Right lobe of liver (tissue), 6 donors: ENCODE measurements at regions not wholly inside any gene's neighbourhood (a gene's known extent, or its start where the extent isn't known, plus 50 kb on each side); places are given as distances from the start of the nearest gene placed in this dataset.

Source experiments
- ATAC-seq, 4 donors: fragments of 200-7000 bp; cut with Tn5 transposase; one replicate each; pipeline ENCODE4 v1.9.1; 2020; ENCODE audit warnings: mild to moderate bottlenecking in 4 of 4, moderate library complexity in 4 of 4
- DNase-seq, 3 donors: peaks; one replicate each; pipeline ENCODE4 v3.0.0-alpha.2; 2020
- H3K27ac ChIP-seq, 3 donors: fragments of 200-600 bp; one replicate each; pipeline ENCODE4 v1.8.0; 2022
- H3K27me3 ChIP-seq, 2 donors: fragments of 200-600 bp; one replicate each; pipeline ENCODE4 v1.8.0; 2022
- H3K36me3 ChIP-seq, 4 donors: fragments of 200-600 bp; sonication (generic) in 1 of 4; one replicate each; pipeline versions ENCODE4 v1.5.1 to v1.8.0; 2017 to 2022; ENCODE audit warnings: control low read depth in 1 of 4
- H3K4me1 ChIP-seq, 4 donors: fragments of 200-600 bp; sonication (generic) in 1 of 4; one replicate each; pipeline versions ENCODE4 v1.5.1 to v1.8.0; 2017 to 2022; ENCODE audit warnings: control low read depth in 1 of 4
- H3K4me3 ChIP-seq, 3 donors: fragments of 200-600 bp; one replicate each; pipeline ENCODE4 v1.8.0; 2022
- H3K9me3 ChIP-seq, 4 donors: fragments of 200-600 bp; sonication (generic) in 1 of 4; one replicate each; pipeline versions ENCODE4 v1.5.1 to v1.8.0; 2017 to 2022; ENCODE audit warnings: control low read depth in 1 of 4
- POLR2A ChIP-seq: fragments of 450-650 bp; IDR thresholded peaks from one replicate; pipeline ENCODE4 v1.6.1; 2017; ENCODE audit warnings: antibody characterized with exemption, mild to moderate bottlenecking
- WGBS: methylation state at CpG from one replicate; pipeline ENCODE4 v1.1.6; 2018; ENCODE audit warnings: low coverage, low lambda C conversion rate; ENCODE audit not compliant: insufficient coverage; ENCODE audit errors: missing lambda C conversion rate; 5-methylcytosine and 5-hydroxymethylcytosine counted together
- intact Hi-C, 2 donors: fragments of 100-400 bp; cut with DNase I; formaldehyde crosslinking; loops; one replicate each; pipeline versions ENCODE4 v1.11.2 to v1.14.1; 2022
- TF ChIP-seq, protein P1 (sequence below), 4 donors: fragments of 200-600 bp in 3 of 4; fragments of 450-650 bp in 1 of 4; IDR thresholded peaks; one replicate each; pipeline versions ENCODE4 v1.5.1 to v1.8.0; 2016 to 2022; ENCODE audit warnings: antibody characterized with exemption in 4 of 4, mild to moderate bottlenecking in 2 of 4
- donor health status: DM: no; HTN: yes; CAD: no.
- donor health status: DM: no; HTN: no; CAD: no.
- donor health status: DM: no; HTN: no; CAD: no.
- donor health status: DM: no; HTN: yes; CAD: no.
- donor health status: DM: no; HTN: yes; CAD: no.

DNA sequence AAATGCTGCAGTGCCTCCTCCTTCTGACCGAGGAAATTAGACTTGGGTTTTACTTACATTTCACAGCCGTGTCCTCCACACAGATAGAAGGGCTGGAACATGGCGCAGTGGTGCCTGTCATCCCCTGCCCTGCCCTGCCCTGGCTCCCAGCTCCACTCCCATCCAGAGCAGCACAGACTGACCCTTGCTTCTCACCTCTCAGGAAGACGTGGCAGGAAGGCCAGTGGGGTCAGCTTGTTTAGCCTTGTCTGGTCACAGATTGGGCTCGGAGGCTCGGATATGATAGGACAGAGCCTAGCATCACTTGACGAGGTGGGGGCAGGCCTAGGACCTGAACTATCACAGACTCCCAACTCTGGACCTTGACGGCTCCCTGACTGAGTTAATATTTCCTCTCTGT lies 88.5 kb downstream of the LINGO1 start:
- Histone ChIP-seq H3K27ac (no peak overlapping the region), H3K27me3 (no peaks in the 10 kb centered on the region), H3K4me1 (peaks cover 0 to 6% (median 0%) of the 10 kb centered on the region in 4 donors), H3K36me3 (no peaks in the 10 kb centered on the region), H3K9me3 (no peaks in the 10 kb centered on the region), H3K4me3 (no peak overlapping the region)
- WGBS = 0% methylated on average over 2 of the region's 8 CpGs
- intact Hi-C loops = loop anchor here in 1 of 2 donors (10.0 kb wide), 1 partner anchor 519 kb away; no protein-coding TSS in a partner anchor
- TF ChIP-seq POLR2A = no peak
- TF ChIP-seq, protein P1, sequence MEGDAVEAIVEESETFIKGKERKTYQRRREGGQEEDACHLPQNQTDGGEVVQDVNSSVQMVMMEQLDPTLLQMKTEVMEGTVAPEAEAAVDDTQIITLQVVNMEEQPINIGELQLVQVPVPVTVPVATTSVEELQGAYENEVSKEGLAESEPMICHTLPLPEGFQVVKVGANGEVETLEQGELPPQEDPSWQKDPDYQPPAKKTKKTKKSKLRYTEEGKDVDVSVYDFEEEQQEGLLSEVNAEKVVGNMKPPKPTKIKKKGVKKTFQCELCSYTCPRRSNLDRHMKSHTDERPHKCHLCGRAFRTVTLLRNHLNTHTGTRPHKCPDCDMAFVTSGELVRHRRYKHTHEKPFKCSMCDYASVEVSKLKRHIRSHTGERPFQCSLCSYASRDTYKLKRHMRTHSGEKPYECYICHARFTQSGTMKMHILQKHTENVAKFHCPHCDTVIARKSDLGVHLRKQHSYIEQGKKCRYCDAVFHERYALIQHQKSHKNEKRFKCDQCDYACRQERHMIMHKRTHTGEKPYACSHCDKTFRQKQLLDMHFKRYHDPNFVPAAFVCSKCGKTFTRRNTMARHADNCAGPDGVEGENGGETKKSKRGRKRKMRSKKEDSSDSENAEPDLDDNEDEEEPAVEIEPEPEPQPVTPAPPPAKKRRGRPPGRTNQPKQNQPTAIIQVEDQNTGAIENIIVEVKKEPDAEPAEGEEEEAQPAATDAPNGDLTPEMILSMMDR (IDR thresholded peaks at IDR 0.05) = no peak
- no peak for ATAC-seq
- DNase-seq = no peak

DNA sequence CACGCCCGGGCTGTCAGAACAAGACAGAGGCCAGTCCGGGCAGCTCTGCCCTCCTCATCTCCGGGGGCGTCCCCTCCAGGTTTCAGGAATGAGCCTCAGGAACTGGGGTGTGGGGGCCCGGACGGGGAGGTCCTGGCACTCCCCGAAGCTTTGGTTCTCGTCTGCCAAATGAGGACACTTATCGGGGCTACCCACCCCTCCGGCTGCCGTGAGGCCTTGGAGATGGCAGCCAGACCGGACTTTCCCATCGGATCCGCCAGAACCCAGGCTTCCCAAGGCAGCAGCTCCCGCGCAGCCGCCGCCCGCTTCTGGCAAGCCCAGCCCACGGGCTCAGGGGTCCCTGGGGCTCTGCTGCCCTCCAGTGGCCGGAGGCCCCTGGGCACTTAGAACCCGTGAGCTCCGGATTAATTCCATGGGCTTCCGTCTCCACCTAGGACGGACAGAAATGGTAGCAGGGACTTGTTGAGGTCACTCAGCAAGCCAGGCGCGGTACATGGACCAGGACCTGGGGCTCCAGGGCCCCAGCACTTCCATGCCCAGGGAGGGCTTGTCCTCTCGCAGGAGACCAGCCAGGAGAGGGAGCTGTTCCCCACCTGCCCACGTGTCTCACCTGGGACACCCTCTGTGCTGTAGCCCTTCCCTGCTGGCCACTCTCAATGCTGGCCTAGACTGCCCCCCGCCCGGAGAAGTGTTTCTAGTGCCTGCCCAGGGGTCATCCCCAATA lies 89.4 kb downstream of the LINGO1 start:
- no peaks in the 10 kb centered on the region for H3K27me3 ChIP-seq
- no peaks in the 10 kb centered on the region for H3K9me3 ChIP-seq
- H3K4me1 ChIP-seq = peaks cover 0 to 6% (median 0%) of the 10 kb centered on the region in 4 donors
- TF ChIP-seq, protein P1 (IDR thresholded peaks at IDR 0.05) = peak; percentile 97 to 99 (median 98)
- no peak for TF ChIP-seq POLR2A
- DNase-seq (peak; percentile 84 to 86 (median 85)), ATAC-seq (peak; percentile 92 to 97 (median 96))
- 10% methylated on average over 4 of the region's 32 CpGs for WGBS
- intact Hi-C loops = loop anchor here in 1 of 2 donors (10.0 kb wide), 1 partner anchor 519 kb away; no protein-coding TSS in a partner anchor
- H3K36me3 ChIP-seq = no peaks in the 10 kb centered on the region
- H3K4me3 ChIP-seq = peak overlapping the region; percentile 34 to 49 (median 40)
- peak overlapping the region in 1 of 3 donors; percentile 38 for H3K27ac ChIP-seq

DNA sequence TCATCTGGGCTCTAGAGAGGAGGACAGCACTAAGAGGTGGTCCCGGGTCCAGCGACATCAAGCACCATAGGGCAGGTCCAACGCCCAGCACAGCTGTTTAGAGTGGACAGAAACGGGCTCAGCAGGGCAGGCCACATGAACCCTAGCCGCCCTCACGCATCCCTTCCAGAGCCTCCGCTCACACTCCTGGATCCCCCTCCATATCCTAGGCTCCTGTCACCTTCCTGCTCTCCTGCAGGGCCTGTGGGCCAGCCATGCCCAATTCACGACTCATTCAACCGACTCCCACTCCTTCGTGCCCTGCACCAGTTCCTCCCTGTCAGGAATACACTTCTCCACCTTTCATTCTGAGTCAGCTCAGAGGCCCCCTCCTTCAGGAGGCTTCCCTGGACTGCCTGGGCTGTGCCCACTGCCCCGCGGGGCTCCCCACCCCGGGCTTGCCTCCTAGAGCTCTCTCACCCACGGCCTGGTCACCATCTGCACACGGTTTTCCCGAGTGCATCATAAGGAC lies 90.2 kb downstream of the LINGO1 start:
- DNase-seq = no peak

DNA sequence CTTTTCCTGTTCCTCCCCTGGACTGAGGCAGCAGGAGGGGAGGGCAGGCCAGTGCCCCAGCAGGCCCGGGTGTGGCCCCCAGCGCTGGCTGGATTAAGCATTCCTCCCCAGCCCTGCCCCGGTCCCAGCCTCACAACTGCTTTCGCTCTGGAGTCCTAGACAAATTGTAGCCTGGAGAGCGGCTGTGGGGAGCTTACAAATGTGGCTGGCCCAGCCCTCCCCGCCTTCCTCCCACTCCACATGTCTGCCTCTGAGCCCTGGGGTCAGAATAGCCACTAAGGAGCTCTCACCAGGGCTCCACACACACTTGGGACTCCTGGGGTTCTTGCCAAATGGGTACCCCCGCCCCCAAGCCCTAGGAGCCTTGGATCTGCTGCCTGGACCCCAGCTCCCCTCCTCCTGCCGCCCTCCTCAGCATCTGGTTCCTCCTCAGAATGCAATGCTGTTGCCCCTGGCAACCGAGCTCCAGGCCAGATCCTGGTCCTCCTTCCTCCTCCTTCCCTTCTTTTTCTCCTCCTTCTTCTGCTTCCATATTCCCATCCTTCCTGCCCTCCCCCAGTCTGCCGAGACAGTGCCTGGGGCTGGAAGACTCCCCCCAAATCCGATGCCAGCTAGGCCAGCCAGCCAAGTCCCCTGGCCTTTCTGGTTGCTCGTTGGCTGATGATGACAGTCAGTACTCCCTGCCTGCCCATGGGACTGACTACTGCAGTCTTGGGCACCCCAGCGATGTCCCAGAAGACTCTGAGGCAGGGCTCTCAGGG lies 91.1 kb downstream of the LINGO1 start:
- H3K36me3 ChIP-seq = no peaks in the 10 kb centered on the region
- peaks cover 0 to 6% (median 0%) of the 10 kb centered on the region in 4 donors for H3K4me1 ChIP-seq
- TF ChIP-seq POLR2A = no peak
- TF ChIP-seq, protein P1 (IDR thresholded peaks at IDR 0.05) = no peak
- no peak for ATAC-seq
- H3K27me3 ChIP-seq = no peaks in the 10 kb centered on the region
- H3K9me3 ChIP-seq = no peaks in the 10 kb centered on the region
- intact Hi-C loops = loop anchor here in 1 of 2 donors (10.0 kb wide), 1 partner anchor 517 kb away; no protein-coding TSS in a partner anchor
- WGBS = 72% methylated on average over 6 of the region's 13 CpGs
- DNase-seq = no peak
- H3K4me3 ChIP-seq = no peak overlapping the region
- no peak overlapping the region for H3K27ac ChIP-seq

More for the DNA sequence above, 90.2 kb downstream of the LINGO1 start:
- Histone ChIP-seq H3K4me3 (no peak overlapping the region), H3K9me3 (no peaks in the 10 kb centered on the region), H3K4me1 (peaks cover 0 to 6% (median 0%) of the 10 kb centered on the region in 4 donors), H3K36me3 (no peaks in the 10 kb centered on the region), H3K27me3 (no peaks in the 10 kb centered on the region), H3K27ac (no peak overlapping the region)
- no peak for ATAC-seq
- intact Hi-C loops = loop anchor here in 1 of 2 donors (10.0 kb wide), 1 partner anchor 518 kb away; no protein-coding TSS in a partner anchor
- no peak for TF ChIP-seq POLR2A
- TF ChIP-seq, protein P1 (IDR thresholded peaks at IDR 0.05) = no peak
- WGBS = 76% methylated on average over 5 of the region's 16 CpGs
